NB4 (cell line): ENCODE measurements at regions not wholly inside any gene's neighbourhood (a gene's known extent, or its start where the extent isn't known, plus 50 kb on each side); places are given as distances from the start of the nearest gene placed in this dataset.
"Not testable (repeated sequence)": the region's sequence is repeated elsewhere in the genome, so short reads cannot be mapped to it uniquely, and the experiment has no call there.

Source experiments
- DNase-seq: peaks from one replicate; pipeline ENCODE4 v3.0.0; 2010; ENCODE audit warnings: low read depth
- H3K4me3 ChIP-seq: one replicate; pipeline ENCODE4 v1.5.1; 2011; ENCODE audit warnings: mild to moderate bottlenecking, low read depth, low read length, moderate library complexity
- CTCF ChIP-seq: IDR thresholded peaks from one replicate; pipeline ENCODE4 v1.5.1; 2012; ENCODE audit warnings: low read depth, low read length
- MYC ChIP-seq: IDR thresholded peaks from 2 replicates; pipeline ENCODE4 v1.6.1; 2011; ENCODE audit warnings: low read depth, low read length
- POLR2A ChIP-seq: IDR thresholded peaks from 2 replicates; pipeline ENCODE4 v1.6.1; 2011; ENCODE audit warnings: mild to moderate bottlenecking; ENCODE audit not compliant: insufficient read length; ENCODE audit errors: extremely low read depth
- TF ChIP-seq, protein P1 (sequence below): IDR thresholded peaks from 2 replicates; pipeline ENCODE4 v1.6.1; 2011; ENCODE audit warnings: low read depth, low read length

GRCh38 chr1:244304156-244304555 lies 147.6 kb downstream of the ADSS2 start:
- no peak for DNase-seq
- H3K4me3 ChIP-seq: no peak overlapping the region
- TF ChIP-seq POLR2A (no peak), CTCF (no peak)

GRCh38 chr1:244304656-244305055 lies 147.1 kb downstream of the ADSS2 start:
- no peak for TF ChIP-seq POLR2A
- TF ChIP-seq CTCF: no peak
- TF ChIP-seq, protein P1, sequence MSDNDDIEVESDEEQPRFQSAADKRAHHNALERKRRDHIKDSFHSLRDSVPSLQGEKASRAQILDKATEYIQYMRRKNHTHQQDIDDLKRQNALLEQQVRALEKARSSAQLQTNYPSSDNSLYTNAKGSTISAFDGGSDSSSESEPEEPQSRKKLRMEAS: no peak
- no peak for TF ChIP-seq MYC
- no peak for DNase-seq

GRCh38 chr1:244305776-244306341 lies 145.8 kb downstream of the ADSS2 start:
- no peak for DNase-seq
- TF ChIP-seq MYC (no peak), CTCF (no peak), POLR2A (no peak)
- TF ChIP-seq, protein P1: no peak
- no peak overlapping the region for H3K4me3 ChIP-seq

More at GRCh38 chr1:244304656-244305055, 147.1 kb downstream of the ADSS2 start:
- no peak overlapping the region for H3K4me3 ChIP-seq

DNA sequence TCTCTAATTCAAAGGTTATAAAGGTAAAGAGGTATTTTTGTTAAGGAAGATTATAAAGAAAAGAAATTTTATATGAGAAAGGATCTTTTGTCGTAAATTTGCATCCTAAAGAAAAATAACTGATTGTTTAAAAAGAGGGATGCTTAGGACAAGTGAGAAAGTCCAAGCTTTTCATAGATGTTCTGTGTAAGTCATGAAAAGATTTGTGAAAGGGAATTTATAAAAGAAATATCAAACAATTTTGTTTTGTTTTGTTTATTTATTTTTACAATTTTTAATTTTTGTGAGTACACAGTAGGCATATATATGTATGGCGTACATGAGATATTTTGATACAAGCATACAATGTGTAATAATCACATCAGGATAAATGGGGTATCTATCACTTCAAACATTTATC lies 145.2 kb downstream of the ADSS2 start:
- H3K4me3 ChIP-seq: no peak overlapping the region
- no peak for DNase-seq
- TF ChIP-seq, protein P1: no peak
- no peak for TF ChIP-seq POLR2A
- no peak for TF ChIP-seq CTCF
- TF ChIP-seq MYC: no peak

- not testable (repeated sequence) for H3K4me3 ChIP-seq, DNase-seq
Observed at GRCh38 chr1:244309191-244309590, 142.5 kb downstream of the ADSS2 start.

DNA sequence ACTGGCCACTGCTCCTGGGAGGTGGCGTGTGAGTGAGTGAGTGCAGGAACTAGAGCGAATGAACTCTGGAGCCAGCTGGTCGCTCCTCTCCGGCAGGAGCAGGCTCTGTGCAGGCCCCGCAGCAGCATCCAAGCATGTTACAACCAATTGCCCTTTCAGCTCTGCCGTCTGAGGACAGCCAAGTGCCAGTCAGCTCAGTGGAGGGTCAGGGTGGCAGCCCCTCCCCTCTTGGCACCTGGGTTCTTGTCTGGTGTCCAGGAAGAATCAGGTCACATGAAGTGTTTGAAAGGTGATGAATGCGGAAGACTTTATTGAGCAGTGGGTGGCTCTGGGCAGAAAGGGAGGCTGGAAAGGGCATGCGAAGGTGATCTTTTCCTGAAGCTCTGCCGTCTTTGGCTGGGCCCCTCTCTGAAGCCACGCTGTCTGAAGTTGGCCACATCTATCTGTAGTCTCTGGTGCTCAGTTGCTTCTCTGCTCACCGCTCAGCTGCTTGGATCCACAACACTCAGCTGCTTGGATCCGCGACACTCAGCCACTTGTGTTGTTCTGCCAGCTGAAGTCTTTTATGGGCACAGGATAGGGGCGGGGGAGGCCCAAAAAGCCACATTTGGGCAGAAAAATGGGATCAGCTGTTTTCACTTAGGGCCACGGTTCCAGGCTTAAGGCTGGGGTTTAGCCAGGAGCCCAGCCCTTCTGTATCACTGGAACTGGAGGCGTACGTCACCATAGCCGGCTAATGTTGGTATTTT lies 139.8 kb downstream of the ADSS2 start:
- DNase-seq: no peak
- no peak overlapping the region for H3K4me3 ChIP-seq
- TF ChIP-seq MYC (no peak), CTCF (no peak), POLR2A (no peak)
- TF ChIP-seq, protein P1: no peak
